Astrocyte (in vitro differentiated cells and primary cell): ENCODE measurements at regions not wholly inside any gene's neighbourhood (a gene's known extent, or its start where the extent isn't known, plus 50 kb on each side); places are given as distances from the start of the nearest gene placed in this dataset.

Experiments used
- CTCF ChIP-seq: IDR thresholded peaks from 2 replicates; pipeline ENCODE4 v1.5.1; 2011; ENCODE audit warnings: low read depth, mild to moderate bottlenecking, inconsistent platforms, low read length, moderate library complexity; ENCODE audit not compliant: insufficient read depth
- EZH2 ChIP-seq: IDR thresholded peaks from 2 replicates; pipeline ENCODE4 v1.6.1; 2012; ENCODE audit warnings: mild to moderate bottlenecking, low read length, inconsistent platforms; ENCODE audit not compliant: insufficient read depth

GRCh38 chr5:61831736-61832135, 474.3 kb upstream of the KIF2A start:
- TF ChIP-seq CTCF, result no peak
- no peak for TF ChIP-seq EZH2
